A549 (cell line): ENCODE measurements at regions not wholly inside any gene's neighbourhood (a gene's known extent, or its start where the extent isn't known, plus 50 kb on each side); places are given as distances from the start of the nearest gene placed in this dataset.

Source experiments
- ATOH8 ChIP-seq: fragments of 250-450 bp; sonication (Bioruptor Pico); IDR thresholded peaks from 2 replicates; pipeline ENCODE4 v1.5.0; 2020; ENCODE audit warnings: low read depth, mild to moderate bottlenecking, moderate library complexity
- CBX2 ChIP-seq: fragments of 200-600 bp; sonication (generic); IDR thresholded peaks from 2 replicates; pipeline ENCODE4 v1.6.1; 2016; ENCODE audit warnings: low read depth, mild to moderate bottlenecking, borderline replicate concordance
- CTCF ChIP-seq: fragments of >200 bp; sonication (Bioruptor Twin); formaldehyde crosslinking; IDR thresholded peaks from 3 replicates; pipeline ENCODE4 v1.5.1; 2016
- ESRRA ChIP-seq: fragments of 150-350 bp; IDR thresholded peaks from 2 replicates; pipeline ENCODE4 v1.6.1; 2014; ENCODE audit warnings: mild to moderate bottlenecking, low read length, borderline replicate concordance
- POLR2A ChIP-seq: IDR thresholded peaks from 2 replicates; pipeline ENCODE4 v1.6.1; 2012; ENCODE audit warnings: mild to moderate bottlenecking, low read length
- TP53 ChIP-seq: fragments of 250-450 bp; sonication (Bioruptor Pico); IDR thresholded peaks from 2 replicates; pipeline ENCODE4 v1.5.0; 2021; ENCODE audit warnings: mild to moderate bottlenecking, moderate library complexity

GRCh38 chrX:87975365-87975764 is 457.8 kb downstream of the KLHL4 start:
- TF ChIP-seq ESRRA (no peak), TP53 (CRISPR knock-in tag) (no peak), ATOH8 (CRISPR knock-in tag) (no peak), CBX2 (no peak), POLR2A (no peak), CTCF (no peak)
